HG03064 (cell line): ENCODE measurements at regions not wholly inside any gene's neighbourhood (a gene's known extent, or its start where the extent isn't known, plus 50 kb on each side); places are given as distances from the start of the nearest gene placed in this dataset.
"Not testable (repeated sequence)": the region's sequence is repeated elsewhere in the genome, so short reads cannot be mapped to it uniquely, and the experiment has no call there.

Source experiments
- ATAC-seq: cut with Tn5 transposase; IDR thresholded peaks from one replicate; pipeline ENCODE4 v1.9.1; 2021; ENCODE audit warnings: low read depth; ENCODE audit not compliant: unreplicated experiment

GRCh38 chr3:72065872-72066641 is 281.1 kb upstream of the PROK2 start:
- no peak for ATAC-seq

- ATAC-seq: no peak
Observed at GRCh38 chr3:72065236-72065635, 280.3 kb upstream of the PROK2 start.

GRCh38 chr3:72064727-72065126 is 279.8 kb upstream of the PROK2 start:
- not testable (repeated sequence) for ATAC-seq

GRCh38 chr3:72062017-72062416 is 277.1 kb upstream of the PROK2 start:
- ATAC-seq: no peak

DNA sequence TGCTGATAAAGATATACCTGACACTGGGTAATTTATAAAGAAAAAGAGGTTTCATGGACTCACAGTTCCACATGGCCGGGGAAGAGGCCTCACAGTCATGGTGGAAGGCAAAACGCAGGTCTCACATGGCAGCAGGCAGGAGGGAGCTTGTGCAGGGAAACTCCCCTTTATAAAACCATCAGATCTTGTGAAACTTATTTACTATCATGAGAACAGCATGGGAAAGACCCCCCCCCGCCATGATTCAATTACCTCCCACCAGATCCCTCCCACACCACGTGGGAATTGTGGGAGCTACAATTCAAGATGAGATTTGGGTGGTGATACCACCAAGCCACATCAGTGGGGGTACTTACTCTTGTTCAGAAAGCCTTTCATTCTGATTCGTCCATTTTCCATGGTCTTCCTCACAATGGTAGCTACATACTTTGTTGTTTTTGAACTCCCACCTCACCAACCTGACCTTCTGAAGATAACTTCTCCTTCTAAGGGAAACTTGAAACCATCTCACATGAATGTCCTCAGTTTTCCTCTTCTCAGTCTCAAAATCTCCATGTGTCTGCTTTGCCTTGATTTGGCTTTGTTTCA is 275.6 kb upstream of the PROK2 start:
- no peak for ATAC-seq

- no peak for ATAC-seq
Observed at GRCh38 chr3:72058493-72059081, 273.6 kb upstream of the PROK2 start.

GRCh38 chr3:72055436-72055835 is 270.5 kb upstream of the PROK2 start:
- no peak for ATAC-seq

GRCh38 chr3:72054976-72055375 is 270.0 kb upstream of the PROK2 start:
- no peak for ATAC-seq

DNA sequence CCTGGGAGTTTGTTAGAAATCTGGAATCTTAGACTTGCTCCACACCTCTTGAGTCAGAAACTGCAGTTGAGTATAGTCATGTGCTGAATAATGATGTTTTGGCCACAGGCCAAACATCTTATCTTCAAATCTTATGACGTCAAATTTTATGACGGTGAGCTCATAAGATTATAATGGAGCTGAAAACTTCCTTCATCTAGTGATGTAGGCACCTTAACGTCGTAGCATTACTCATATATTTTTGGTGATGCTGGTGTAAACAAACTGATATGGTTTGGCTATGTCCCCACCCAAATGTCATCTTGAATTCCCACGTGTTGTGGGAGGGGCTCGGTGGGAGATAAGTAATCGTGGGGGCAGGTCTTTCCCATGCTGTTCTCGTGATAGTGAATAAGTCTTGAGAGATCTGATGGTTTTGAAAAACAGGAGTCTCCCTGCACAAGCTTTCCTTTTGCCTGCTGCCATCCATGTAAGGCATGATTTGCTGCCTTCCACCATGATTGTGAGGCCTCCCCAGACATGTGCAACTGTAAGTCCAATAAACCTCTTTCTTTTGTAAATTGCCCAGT is 268.0 kb upstream of the PROK2 start:
- no peak for ATAC-seq

DNA sequence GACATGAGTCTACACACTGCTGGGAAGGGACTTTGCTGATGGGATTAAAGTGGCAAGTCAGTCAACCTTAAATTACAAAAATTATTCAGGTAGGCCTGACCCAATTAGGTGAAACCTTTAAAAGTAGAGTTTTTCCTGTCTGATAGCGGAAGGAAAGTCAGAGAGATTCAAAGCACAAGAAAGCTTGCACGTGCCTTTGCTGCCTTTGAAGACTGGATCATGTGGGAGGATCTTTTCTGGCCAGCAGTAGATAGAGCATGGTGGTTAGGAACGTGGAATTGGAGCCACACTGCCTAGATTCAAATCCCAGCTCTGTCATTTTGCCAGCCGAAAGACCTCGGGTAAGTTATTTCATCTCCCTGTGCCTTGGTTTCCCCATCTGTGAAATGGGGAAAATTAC is 265.8 kb upstream of the PROK2 start:
- no peak for ATAC-seq

GRCh38 chr3:72050048-72050632 is 265.2 kb upstream of the PROK2 start:
- no peak for ATAC-seq

- no peak for ATAC-seq
Observed at GRCh38 chr3:72049300-72049699, 264.4 kb upstream of the PROK2 start.

GRCh38 chr3:72048873-72049272 is 263.9 kb upstream of the PROK2 start:
- no peak for ATAC-seq

DNA sequence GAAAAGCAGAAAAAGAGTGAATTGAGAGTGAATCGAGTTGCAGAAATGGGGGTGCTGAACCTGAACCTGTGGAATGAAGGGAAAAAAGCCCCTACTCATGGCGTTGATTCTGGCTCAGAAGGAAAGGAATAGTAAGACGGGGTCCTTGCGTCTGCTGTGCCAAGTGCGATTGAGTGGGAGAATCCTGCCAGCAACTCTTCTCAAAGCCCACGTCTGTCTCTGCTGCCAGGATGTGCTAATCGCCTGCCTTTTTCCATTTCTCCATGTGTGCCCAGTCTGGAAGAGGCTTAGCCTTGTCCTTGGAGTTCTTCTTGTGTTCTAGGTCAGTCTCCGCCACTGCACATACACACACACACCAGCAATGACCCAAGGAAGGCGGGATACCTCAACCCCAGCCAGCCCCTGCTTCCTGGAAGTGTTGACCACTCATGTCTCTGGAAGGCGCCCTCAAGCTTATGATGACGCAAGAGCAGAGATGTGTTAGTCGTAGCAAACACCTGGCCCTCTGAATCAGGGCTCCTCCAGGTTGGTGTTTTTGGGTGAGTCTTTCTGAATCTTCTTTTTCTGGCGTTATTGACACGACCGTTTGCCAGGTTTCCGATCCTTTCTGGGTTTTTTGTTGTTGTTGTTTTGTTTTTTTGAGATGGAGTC is 262.4 kb upstream of the PROK2 start:
- ATAC-seq: no peak

GRCh38 chr3:72044231-72044855 is 259.4 kb upstream of the PROK2 start:
- ATAC-seq: no peak

DNA sequence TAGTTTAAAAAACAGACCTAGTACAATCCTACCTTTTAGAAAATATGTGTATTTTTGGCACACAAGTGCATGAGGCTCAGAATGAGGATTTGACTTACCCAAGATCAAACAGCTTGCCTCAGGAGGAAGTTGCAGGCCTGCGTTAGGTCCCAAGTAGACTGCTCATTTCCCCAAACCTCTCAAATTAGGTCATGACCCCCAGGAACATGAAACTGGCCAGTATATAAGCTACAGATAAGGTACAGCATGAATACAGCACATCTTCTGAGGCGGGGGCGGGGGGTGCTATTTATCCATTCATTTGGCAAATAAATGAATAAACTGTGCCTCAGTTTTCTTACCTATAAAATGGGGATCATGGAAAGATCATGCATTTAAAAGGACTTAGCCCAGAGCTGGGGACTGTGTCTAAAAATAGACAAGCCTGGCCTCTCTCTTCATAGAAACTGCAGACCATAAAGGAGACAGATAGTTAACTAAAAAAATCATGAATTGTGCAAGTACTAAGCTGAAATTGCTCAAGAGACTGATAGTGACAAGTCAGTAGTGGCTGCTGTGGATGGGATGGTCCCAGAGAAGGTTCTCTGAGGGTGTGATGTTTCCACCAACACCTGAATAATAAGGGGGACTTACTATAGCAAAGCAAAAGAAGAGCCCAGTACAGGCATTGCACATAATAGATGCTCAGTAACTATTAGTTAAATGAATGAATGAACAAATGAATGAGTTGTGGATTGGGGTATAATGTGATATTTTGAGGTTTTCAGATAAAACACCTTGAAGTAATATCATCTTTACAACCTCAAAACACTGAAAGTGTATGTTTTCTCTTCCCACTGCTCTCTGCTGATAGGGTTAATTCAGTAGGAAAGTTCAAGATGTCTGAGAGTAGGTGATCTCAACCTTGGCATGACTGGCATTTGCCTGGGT is 258.5 kb upstream of the PROK2 start:
- no peak for ATAC-seq

DNA sequence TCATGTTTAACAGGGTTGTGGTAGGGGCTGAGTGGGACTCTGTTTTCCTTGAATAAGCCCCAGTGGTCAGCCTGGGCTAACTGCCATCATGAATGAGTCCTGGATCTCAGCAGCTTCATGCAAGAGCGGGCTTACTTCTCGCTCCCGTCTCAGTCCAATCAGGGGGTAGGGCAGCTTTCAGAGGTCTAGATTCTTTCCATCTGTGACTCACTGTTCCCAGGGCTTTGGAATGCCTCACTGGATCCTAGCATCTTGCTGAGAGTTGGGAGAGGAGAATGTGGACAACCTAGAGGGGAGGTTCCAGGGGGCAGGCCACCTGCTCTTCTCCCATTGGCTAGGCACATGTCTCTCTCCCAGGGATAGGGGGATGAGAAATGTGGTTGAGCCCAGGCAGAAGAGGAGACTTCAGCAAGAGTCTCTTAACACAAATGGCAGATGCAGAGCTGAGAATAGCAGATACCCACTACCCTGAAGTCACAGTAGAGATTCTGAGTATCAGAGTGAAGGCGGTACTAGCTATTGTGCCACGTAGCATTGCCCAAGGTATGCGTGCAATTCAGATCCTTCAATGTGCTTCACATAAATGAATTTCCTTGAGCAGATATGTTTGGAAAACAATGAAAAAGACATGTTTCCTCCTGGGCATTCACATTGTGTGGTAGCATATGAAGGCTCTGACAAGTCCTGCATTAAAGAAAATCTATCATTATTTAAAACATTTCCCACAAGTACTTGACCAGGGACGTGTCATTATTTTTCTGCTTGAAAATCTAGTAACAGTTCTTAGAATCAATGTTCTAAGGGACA is 257.7 kb upstream of the PROK2 start:
- no peak for ATAC-seq

DNA sequence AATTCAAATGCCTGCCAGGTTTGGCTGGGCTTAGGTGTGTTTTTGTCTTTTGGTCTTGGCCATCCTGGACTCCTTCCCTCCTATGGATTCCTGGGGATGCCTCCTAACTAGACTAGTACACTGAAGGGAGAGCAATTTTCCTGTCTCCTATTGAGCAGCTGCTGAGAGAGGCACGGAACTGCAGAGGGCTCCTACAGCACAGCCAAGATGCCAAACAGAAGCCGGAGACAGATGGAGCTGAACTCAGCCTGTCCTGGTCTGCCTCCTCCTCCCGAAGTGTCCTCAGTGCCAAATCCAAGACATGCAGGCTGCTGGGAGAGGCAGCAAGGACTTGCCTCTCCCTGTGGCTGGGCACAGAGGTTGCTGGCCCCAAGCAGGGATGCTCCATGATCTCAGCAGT is 256.6 kb upstream of the PROK2 start:
- ATAC-seq: no peak

DNA sequence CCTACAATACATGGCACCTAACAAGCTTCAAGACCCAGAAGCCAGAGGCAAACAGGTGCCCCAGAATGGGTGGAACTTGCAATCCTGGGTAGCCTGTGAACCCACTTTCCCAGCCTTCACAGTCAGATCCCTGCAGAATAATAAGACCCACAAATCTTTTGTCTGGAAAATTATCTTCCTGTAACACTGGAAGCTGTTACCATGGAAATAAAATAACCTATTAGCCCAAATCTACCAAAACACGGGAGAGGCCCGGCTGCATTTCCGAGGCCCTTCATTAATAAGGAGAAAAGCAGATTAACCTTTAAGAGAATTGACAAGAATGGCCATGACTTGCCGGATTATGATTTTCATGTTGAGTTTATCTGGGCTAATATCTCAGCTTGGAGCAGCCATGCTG is 256.1 kb upstream of the PROK2 start:
- no peak for ATAC-seq
